Breast epithelium (tissue), 4 donors: ENCODE measurements at regions not wholly inside any gene's neighbourhood (a gene's known extent, or its start where the extent isn't known, plus 50 kb on each side); places are given as distances from the start of the nearest gene placed in this dataset.

Source experiments
- DNase-seq, 2 donors: peaks; one replicate each; pipeline ENCODE4 v3.0.0-alpha.2; 2019; ENCODE audit warnings: low spot score in 2 of 2
- H3K27ac ChIP-seq, 2 donors: fragments of 200-600 bp; sonication (generic) in 1 of 2; one replicate each; pipeline ENCODE4 v1.5.1; 2016 to 2019; ENCODE audit warnings: mild to moderate bottlenecking in 1 of 2
- H3K27me3 ChIP-seq, 2 donors: fragments of 200-600 bp; sonication (generic) in 1 of 2; one replicate each; pipeline versions ENCODE4 v1.5.1 to v1.6.0; 2017 to 2019; ENCODE audit warnings: control low read depth in 1 of 2, mild to moderate bottlenecking in 1 of 2
- H3K36me3 ChIP-seq: fragments of 200-600 bp; one replicate; pipeline ENCODE4 v1.5.1; 2019
- H3K4me1 ChIP-seq, 2 donors: fragments of 200-600 bp; sonication (generic); one replicate each; pipeline ENCODE4 v1.5.1; 2016 to 2019; ENCODE audit warnings: control low read depth in 1 of 2
- H3K4me3 ChIP-seq, 3 donors: fragments of 200-600 bp; sonication (generic); 1 replicate in 2 of 3; 2 replicates in 1 of 3; pipeline ENCODE4 v1.5.1; 2016 to 2019; ENCODE audit warnings: mild to moderate bottlenecking in 3 of 3, moderate library complexity in 2 of 3
- H3K9me3 ChIP-seq, 2 donors: fragments of 200-600 bp; sonication (generic) in 1 of 2; one replicate each; pipeline ENCODE4 v1.5.1; 2016 to 2019; ENCODE audit warnings: control low read depth in 1 of 2
- CTCF ChIP-seq, 3 donors: fragments of 450-650 bp; IDR thresholded peaks; one replicate each; pipeline ENCODE4 v1.5.1; 2016 to 2017; ENCODE audit warnings: antibody characterized with exemption in 3 of 3, mild to moderate bottlenecking in 3 of 3, moderate library complexity in 3 of 3
- POLR2A ChIP-seq: fragments of 450-650 bp; IDR thresholded peaks from one replicate; pipeline ENCODE4 v1.6.1; 2016; ENCODE audit warnings: antibody characterized with exemption, mild to moderate bottlenecking, moderate library complexity
- POLR2AphosphoS5 ChIP-seq, 3 donors: sonication (generic); formaldehyde crosslinking; IDR thresholded peaks; one replicate each; pipeline ENCODE4 v1.6.1; 2017; ENCODE audit warnings: antibody characterized with exemption in 3 of 3
- intact Hi-C: fragments of 100-400 bp; cut with DNase I; formaldehyde crosslinking; loops from one replicate; pipeline ENCODE4 v1.15.1; 2023; ENCODE audit warnings: low total_unique reads

GRCh38 chr15:46701896-46702295 is 1015.4 kb upstream of the SEMA6D start:
- intact Hi-C loops, result no loop called here
- Histone ChIP-seq H3K27me3 (no peaks in the 10 kb centered on the region), H3K27ac (no peak overlapping the region), H3K4me1 (no peaks in the 10 kb centered on the region), H3K36me3 (no peaks in the 10 kb centered on the region), H3K4me3 (no peak overlapping the region), H3K9me3 (no peaks in the 10 kb centered on the region)
- DNase-seq, result no peak
- TF ChIP-seq CTCF (IDR thresholded peaks at IDR 0.05), result no peak
- TF ChIP-seq POLR2AphosphoS5 (IDR thresholded peaks at IDR 0.05), result no peak
- TF ChIP-seq POLR2A, result no peak

GRCh38 chr15:46703020-46703861 is 1014.1 kb upstream of the SEMA6D start:
- Histone ChIP-seq H3K27me3 (no peaks in the 10 kb centered on the region), H3K27ac (no peak overlapping the region), H3K4me1 (no peaks in the 10 kb centered on the region), H3K9me3 (no peaks in the 10 kb centered on the region), H3K36me3 (no peaks in the 10 kb centered on the region), H3K4me3 (no peak overlapping the region)
- no peak for DNase-seq
- intact Hi-C loops, result no loop called here
- TF ChIP-seq POLR2AphosphoS5 (IDR thresholded peaks at IDR 0.05) (no peak), CTCF (IDR thresholded peaks at IDR 0.05) (no peak), POLR2A (no peak)

GRCh38 chr15:46703871-46704637 is 1013.3 kb upstream of the SEMA6D start:
- TF ChIP-seq CTCF (IDR thresholded peaks at IDR 0.05) (no peak), POLR2A (no peak), POLR2AphosphoS5 (IDR thresholded peaks at IDR 0.05) (no peak)
- Histone ChIP-seq H3K4me1 (no peaks in the 10 kb centered on the region), H3K27ac (no peak overlapping the region), H3K27me3 (no peaks in the 10 kb centered on the region), H3K36me3 (no peaks in the 10 kb centered on the region), H3K4me3 (no peak overlapping the region), H3K9me3 (no peaks in the 10 kb centered on the region)
- DNase-seq, result no peak
- intact Hi-C loops, result no loop called here

DNA sequence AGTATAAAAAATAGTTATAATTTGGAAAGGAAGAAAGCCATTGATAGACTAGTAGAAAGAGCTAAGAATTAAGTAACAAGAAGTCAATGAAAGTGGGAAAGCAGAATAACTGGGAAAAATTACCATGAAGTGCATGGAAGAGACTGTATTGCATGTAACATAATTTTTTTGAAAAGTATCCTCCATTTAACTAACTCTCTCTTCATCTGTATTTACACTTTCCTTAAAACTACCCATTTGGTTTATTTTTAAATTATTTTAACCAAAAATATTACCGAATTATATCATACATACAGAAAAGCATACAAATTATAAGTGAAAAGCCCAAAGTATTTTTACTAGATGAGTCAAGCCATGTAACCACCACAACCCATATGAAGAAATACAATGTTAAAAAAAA is 1009.9 kb upstream of the SEMA6D start:
- Histone ChIP-seq H3K4me3 (no peak overlapping the region), H3K27me3 (no peaks in the 10 kb centered on the region), H3K9me3 (no peaks in the 10 kb centered on the region), H3K4me1 (no peaks in the 10 kb centered on the region), H3K27ac (no peak overlapping the region), H3K36me3 (no peaks in the 10 kb centered on the region)
- intact Hi-C loops, result no loop called here
- DNase-seq, result no peak
- TF ChIP-seq POLR2A, result no peak
- TF ChIP-seq POLR2AphosphoS5 (IDR thresholded peaks at IDR 0.05), result no peak
- no peak for TF ChIP-seq CTCF (IDR thresholded peaks at IDR 0.05)

DNA sequence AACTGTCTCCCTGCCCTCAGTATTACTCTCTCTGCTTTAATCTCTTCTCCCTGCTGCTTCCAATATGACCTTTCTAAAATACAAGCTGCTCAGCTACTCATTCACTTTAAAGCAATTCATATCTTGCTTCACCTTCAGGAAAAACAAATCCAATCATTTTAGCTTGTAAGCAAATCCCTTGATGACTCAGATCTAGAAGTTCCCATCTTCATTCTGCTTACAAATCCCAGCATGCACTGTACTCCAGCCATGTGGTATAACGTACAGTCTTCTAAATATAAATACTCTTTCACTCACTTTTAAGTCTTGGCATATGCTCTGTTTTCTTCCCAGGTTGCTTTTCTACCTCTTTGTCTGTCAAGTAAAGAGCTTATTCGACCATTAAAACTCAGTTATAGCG is 1009.1 kb upstream of the SEMA6D start:
- Histone ChIP-seq H3K4me3 (no peak overlapping the region), H3K27me3 (no peaks in the 10 kb centered on the region), H3K4me1 (no peaks in the 10 kb centered on the region), H3K9me3 (no peaks in the 10 kb centered on the region), H3K27ac (no peak overlapping the region), H3K36me3 (no peaks in the 10 kb centered on the region)
- no peak for DNase-seq
- intact Hi-C loops, result no loop called here
- TF ChIP-seq CTCF (IDR thresholded peaks at IDR 0.05) (no peak), POLR2A (no peak), POLR2AphosphoS5 (IDR thresholded peaks at IDR 0.05) (no peak)
